Natural killer cell treated with Interleukin-12 subunit alpha and Interleukin-12 subunit beta and Interleukin-15 and Interleukin-18, amount 100 ng/mL, for 72 hours (primary cell): ENCODE measurements at regions not wholly inside any gene's neighbourhood (a gene's known extent, or its start where the extent isn't known, plus 50 kb on each side); places are given as distances from the start of the nearest gene placed in this dataset.

Experiments used
- ATAC-seq, 2 donors: fragments of 150-1000 bp; cut with Tn5 transposase in 1 of 2; sonication (Bioruptor Pico), chemical (Tn5 transposase) in 1 of 2; 2 replicates each; pipeline ENCODE4 v1.10.0; 2021
- DNase-seq: peaks from one replicate; pipeline ENCODE4 v3.0.0; 2022; ENCODE audit warnings: low spot score
- H3K27ac Mint-ChIP-seq, 2 donors: 1 replicate in 1 of 2; 2 replicates in 1 of 2; pipeline ENCODE4 v1.8.0; 2022; ENCODE audit warnings: mixed read lengths in 2 of 2, mild to moderate bottlenecking in 1 of 2, moderate library complexity in 1 of 2
- H3K27me3 Mint-ChIP-seq, 2 donors: 1 replicate in 1 of 2; 2 replicates in 1 of 2; pipeline ENCODE4 v1.8.0; 2022; ENCODE audit warnings: mixed read lengths in 2 of 2
- H3K36me3 Mint-ChIP-seq: one replicate; pipeline ENCODE4 v1.8.0; 2022; ENCODE audit warnings: mixed read lengths
- H3K4me1 Mint-ChIP-seq, 2 donors: 1 replicate in 1 of 2; 2 replicates in 1 of 2; pipeline ENCODE4 v1.8.0; 2022; ENCODE audit warnings: low read depth in 2 of 2, mixed read lengths in 2 of 2, mild to moderate bottlenecking in 1 of 2
- H3K4me3 Mint-ChIP-seq: one replicate; pipeline ENCODE4 v1.8.0; 2022; ENCODE audit warnings: mixed read lengths
- H3K9me3 Mint-ChIP-seq: 2 replicates; pipeline ENCODE4 v1.8.0; 2022; ENCODE audit warnings: mixed read lengths

- no peak for ATAC-seq
- DNase-seq = no peak
- peaks cover 8% of the 10 kb centered on the region for H3K9me3 Mint-ChIP-seq
- H3K4me1 Mint-ChIP-seq = no peaks in the 10 kb centered on the region
- H3K27ac Mint-ChIP-seq = no peak overlapping the region
- no peaks in the 10 kb centered on the region for H3K27me3 Mint-ChIP-seq
- H3K4me3 Mint-ChIP-seq = no peak overlapping the region
- H3K36me3 Mint-ChIP-seq = no peaks in the 10 kb centered on the region
Measured at GRCh38 chr6:126820634-126821033, 297.8 kb upstream of the RSPO3 start.

GRCh38 chr6:126821706-126822105 is 296.8 kb upstream of the RSPO3 start:
- Mint-ChIP-seq H3K27me3 (no peaks in the 10 kb centered on the region), H3K4me1 (no peaks in the 10 kb centered on the region), H3K4me3 (no peak overlapping the region), H3K9me3 (no peaks in the 10 kb centered on the region), H3K27ac (no peak overlapping the region), H3K36me3 (no peaks in the 10 kb centered on the region)
- DNase-seq = no peak
- ATAC-seq = no peak

GRCh38 chr6:126824226-126824625 is 294.2 kb upstream of the RSPO3 start:
- Mint-ChIP-seq H3K36me3 (no peaks in the 10 kb centered on the region), H3K27ac (no peak overlapping the region), H3K4me3 (no peak overlapping the region), H3K4me1 (no peaks in the 10 kb centered on the region), H3K27me3 (no peaks in the 10 kb centered on the region), H3K9me3 (no peaks in the 10 kb centered on the region)
- ATAC-seq (no peak), DNase-seq (no peak)

- Mint-ChIP-seq H3K36me3 (no peaks in the 10 kb centered on the region), H3K27ac (no peak overlapping the region)
- no peak for ATAC-seq
Measured at GRCh38 chr6:126824815-126825214, 293.7 kb upstream of the RSPO3 start.

GRCh38 chr6:126826166-126826714 is 292.2 kb upstream of the RSPO3 start:
- H3K27me3 Mint-ChIP-seq = no peaks in the 10 kb centered on the region
- H3K27ac Mint-ChIP-seq = no peak overlapping the region
- no peak overlapping the region for H3K4me3 Mint-ChIP-seq
- ATAC-seq (no peak), DNase-seq (no peak)
- no peaks in the 10 kb centered on the region for H3K36me3 Mint-ChIP-seq
- H3K9me3 Mint-ChIP-seq = no peaks in the 10 kb centered on the region
- H3K4me1 Mint-ChIP-seq = no peaks in the 10 kb centered on the region

More at GRCh38 chr6:126824815-126825214, 293.7 kb upstream of the RSPO3 start:
- H3K4me1 Mint-ChIP-seq = no peaks in the 10 kb centered on the region
- no peaks in the 10 kb centered on the region for H3K27me3 Mint-ChIP-seq
- DNase-seq = no peak
- no peak overlapping the region for H3K4me3 Mint-ChIP-seq
- H3K9me3 Mint-ChIP-seq = no peaks in the 10 kb centered on the region

- H3K27ac Mint-ChIP-seq = no peak overlapping the region
- no peak for DNase-seq
- no peaks in the 10 kb centered on the region for H3K27me3 Mint-ChIP-seq
- no peaks in the 10 kb centered on the region for H3K36me3 Mint-ChIP-seq
- H3K9me3 Mint-ChIP-seq = no peaks in the 10 kb centered on the region
- H3K4me1 Mint-ChIP-seq = no peaks in the 10 kb centered on the region
- H3K4me3 Mint-ChIP-seq = no peak overlapping the region
- no peak for ATAC-seq
Measured at GRCh38 chr6:126831461-126831860, 287.0 kb upstream of the RSPO3 start.

- no peak overlapping the region for H3K4me3 Mint-ChIP-seq
- DNase-seq = no peak
- no peaks in the 10 kb centered on the region for H3K27me3 Mint-ChIP-seq
- H3K9me3 Mint-ChIP-seq = peaks cover 4% of the 10 kb centered on the region
- H3K4me1 Mint-ChIP-seq = no peaks in the 10 kb centered on the region
- no peak for ATAC-seq
- no peak overlapping the region for H3K27ac Mint-ChIP-seq
- H3K36me3 Mint-ChIP-seq = no peaks in the 10 kb centered on the region
Measured at GRCh38 chr6:126842769-126843168, 275.7 kb upstream of the RSPO3 start.

- H3K4me1 Mint-ChIP-seq = no peaks in the 10 kb centered on the region
- DNase-seq (no peak), ATAC-seq (no peak)
- H3K4me3 Mint-ChIP-seq = no peak overlapping the region
- no peaks in the 10 kb centered on the region for H3K27me3 Mint-ChIP-seq
- H3K27ac Mint-ChIP-seq = no peak overlapping the region
- H3K9me3 Mint-ChIP-seq = peaks cover 4% of the 10 kb centered on the region
- no peaks in the 10 kb centered on the region for H3K36me3 Mint-ChIP-seq
Measured at GRCh38 chr6:126848119-126848518, 270.4 kb upstream of the RSPO3 start.

GRCh38 chr6:126867641-126868040 is 250.8 kb upstream of the RSPO3 start:
- Mint-ChIP-seq H3K4me3 (no peak overlapping the region), H3K27ac (no peak overlapping the region), H3K36me3 (peaks cover 7% of the 10 kb centered on the region), H3K27me3 (no peaks in the 10 kb centered on the region), H3K4me1 (no peaks in the 10 kb centered on the region), H3K9me3 (peaks cover 9% of the 10 kb centered on the region)
- no peak for DNase-seq
- no peak for ATAC-seq

GRCh38 chr6:126873351-126873750 is 245.1 kb upstream of the RSPO3 start:
- Mint-ChIP-seq H3K4me1 (no peaks in the 10 kb centered on the region), H3K27ac (no peak overlapping the region), H3K27me3 (no peaks in the 10 kb centered on the region), H3K9me3 (peaks cover 6% of the 10 kb centered on the region), H3K36me3 (no peaks in the 10 kb centered on the region), H3K4me3 (no peak overlapping the region)
- ATAC-seq (no peak), DNase-seq (no peak)

- ATAC-seq (no peak), DNase-seq (no peak)
- Mint-ChIP-seq H3K4me1 (no peaks in the 10 kb centered on the region), H3K27me3 (no peaks in the 10 kb centered on the region), H3K4me3 (no peak overlapping the region), H3K36me3 (no peaks in the 10 kb centered on the region), H3K27ac (no peak overlapping the region), H3K9me3 (peaks cover 6% of the 10 kb centered on the region)
Measured at GRCh38 chr6:126873791-126874190, 244.7 kb upstream of the RSPO3 start.

GRCh38 chr6:126876446-126876845 is 242.0 kb upstream of the RSPO3 start:
- ATAC-seq = no peak

GRCh38 chr6:126880964-126881363 is 237.5 kb upstream of the RSPO3 start:
- Mint-ChIP-seq H3K9me3 (peaks cover 2% of the 10 kb centered on the region), H3K27me3 (no peaks in the 10 kb centered on the region), H3K27ac (no peak overlapping the region), H3K4me3 (no peak overlapping the region), H3K36me3 (no peaks in the 10 kb centered on the region), H3K4me1 (no peaks in the 10 kb centered on the region)
- no peak for DNase-seq
- no peak for ATAC-seq

More at GRCh38 chr6:126876446-126876845, 242.0 kb upstream of the RSPO3 start:
- Mint-ChIP-seq H3K27me3 (no peaks in the 10 kb centered on the region), H3K4me3 (no peak overlapping the region), H3K4me1 (no peaks in the 10 kb centered on the region), H3K27ac (no peak overlapping the region), H3K9me3 (peaks cover 6% of the 10 kb centered on the region), H3K36me3 (no peaks in the 10 kb centered on the region)
- DNase-seq = no peak

GRCh38 chr6:126886106-126886505 is 232.4 kb upstream of the RSPO3 start:
- Mint-ChIP-seq H3K4me3 (no peak overlapping the region), H3K27me3 (no peaks in the 10 kb centered on the region), H3K36me3 (no peaks in the 10 kb centered on the region), H3K4me1 (no peaks in the 10 kb centered on the region), H3K27ac (no peak overlapping the region), H3K9me3 (peaks cover 8% of the 10 kb centered on the region)
- DNase-seq (no peak), ATAC-seq (no peak)
